ENCODE measurements at regions not wholly inside any gene's neighbourhood (a gene's known extent, or its start where the extent isn't known, plus 50 kb on each side); places are given as distances from the start of the nearest gene placed in this dataset.

DNA sequence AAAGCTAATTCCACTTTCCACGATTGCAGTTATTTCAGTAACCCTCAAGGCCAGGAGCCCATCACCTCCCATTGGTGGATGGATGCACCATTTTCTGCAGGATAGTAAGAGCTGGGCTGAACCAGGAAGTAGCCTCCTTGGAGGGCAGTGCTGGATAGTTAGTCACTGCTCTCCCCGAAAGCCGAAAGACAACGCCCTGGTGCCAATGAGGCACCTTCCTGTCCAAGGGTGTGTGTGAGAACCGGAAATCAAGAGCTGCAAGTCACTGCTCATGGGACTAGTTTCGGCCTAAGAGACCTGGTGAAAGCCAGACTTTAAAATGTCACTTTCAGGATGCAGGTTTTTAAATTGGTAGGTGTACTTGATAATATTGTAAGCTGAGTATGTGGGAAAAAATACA lies 203.8 kb upstream of the HS3ST1 start:
- TF ChIP-seq, protein P1, sequence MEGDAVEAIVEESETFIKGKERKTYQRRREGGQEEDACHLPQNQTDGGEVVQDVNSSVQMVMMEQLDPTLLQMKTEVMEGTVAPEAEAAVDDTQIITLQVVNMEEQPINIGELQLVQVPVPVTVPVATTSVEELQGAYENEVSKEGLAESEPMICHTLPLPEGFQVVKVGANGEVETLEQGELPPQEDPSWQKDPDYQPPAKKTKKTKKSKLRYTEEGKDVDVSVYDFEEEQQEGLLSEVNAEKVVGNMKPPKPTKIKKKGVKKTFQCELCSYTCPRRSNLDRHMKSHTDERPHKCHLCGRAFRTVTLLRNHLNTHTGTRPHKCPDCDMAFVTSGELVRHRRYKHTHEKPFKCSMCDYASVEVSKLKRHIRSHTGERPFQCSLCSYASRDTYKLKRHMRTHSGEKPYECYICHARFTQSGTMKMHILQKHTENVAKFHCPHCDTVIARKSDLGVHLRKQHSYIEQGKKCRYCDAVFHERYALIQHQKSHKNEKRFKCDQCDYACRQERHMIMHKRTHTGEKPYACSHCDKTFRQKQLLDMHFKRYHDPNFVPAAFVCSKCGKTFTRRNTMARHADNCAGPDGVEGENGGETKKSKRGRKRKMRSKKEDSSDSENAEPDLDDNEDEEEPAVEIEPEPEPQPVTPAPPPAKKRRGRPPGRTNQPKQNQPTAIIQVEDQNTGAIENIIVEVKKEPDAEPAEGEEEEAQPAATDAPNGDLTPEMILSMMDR (IDR thresholded peaks at IDR 0.05): no peak
- TF ChIP-seq POLR2A (IDR thresholded peaks at IDR 0.05) (no peak), EP300 (IDR thresholded peaks at IDR 0.05) (no peak), POLR2AphosphoS5 (IDR thresholded peaks at IDR 0.05) (no peak)
- no peak overlapping the region for H3K27ac ChIP-seq
- H3K9me3 ChIP-seq: no peaks in the 10 kb centered on the region
- DNase-seq (ENCODE audit: low spot score in 2 of 2): no peak
- H3K27me3 ChIP-seq: no peaks in the 10 kb centered on the region
- peaks cover 4% of the 10 kb centered on the region for H3K4me1 ChIP-seq
- 50% methylated on average over 6 of the region's 6 CpGs for WGBS
- no peak overlapping the region for H3K4me3 ChIP-seq
- H3K36me3 ChIP-seq: no peaks in the 10 kb centered on the region

DNA sequence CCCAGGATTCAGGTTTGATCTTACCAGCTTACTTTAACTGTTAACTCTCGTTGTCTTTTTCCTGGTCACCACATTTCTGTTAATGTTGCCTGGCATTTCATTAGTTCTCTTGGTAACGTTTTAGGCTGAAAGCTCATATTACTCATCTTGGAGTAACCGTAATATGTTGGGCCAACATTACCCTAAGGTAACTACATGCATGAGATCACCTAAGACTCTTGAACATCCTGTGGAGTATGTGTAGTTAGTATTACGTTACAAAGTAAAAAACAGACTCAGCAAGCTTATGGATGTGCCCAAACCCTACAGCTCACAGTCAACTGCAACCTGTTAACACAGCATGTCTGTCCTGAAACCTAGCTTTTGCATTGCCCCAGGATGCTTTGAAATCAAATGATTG lies 203.3 kb upstream of the HS3ST1 start:
- WGBS: 47% methylated on average over 4 of the region's 4 CpGs
- TF ChIP-seq, protein P1 (IDR thresholded peaks at IDR 0.05): no peak
- TF ChIP-seq EP300 (IDR thresholded peaks at IDR 0.05) (no peak), POLR2A (IDR thresholded peaks at IDR 0.05) (no peak), POLR2AphosphoS5 (IDR thresholded peaks at IDR 0.05) (no peak)

DNA sequence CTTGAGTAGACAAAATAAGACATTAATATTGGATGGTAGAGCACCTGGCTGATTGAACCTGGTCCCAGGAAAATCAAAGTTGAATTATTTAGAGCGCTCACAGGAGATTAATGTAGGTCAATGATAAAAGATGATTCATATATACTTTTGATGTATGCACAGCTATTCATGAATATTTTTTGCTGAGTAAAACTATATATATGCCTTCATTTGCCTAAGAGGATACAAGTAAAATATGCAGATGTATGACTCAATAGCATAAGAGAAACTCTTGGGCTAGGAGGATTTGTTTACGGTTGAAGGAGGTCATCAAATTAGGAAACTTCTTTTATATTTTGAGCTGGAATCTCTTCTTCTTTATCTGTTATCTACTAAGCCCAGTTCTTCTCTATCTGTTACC lies 202.7 kb upstream of the HS3ST1 start:
- no peak overlapping the region for H3K4me3 ChIP-seq
- no peak for DNase-seq (ENCODE audit: low spot score in 2 of 2)
- WGBS: 66% methylated on average over 2 of the region's 2 CpGs
- H3K4me1 ChIP-seq: peaks cover 4% of the 10 kb centered on the region
- no peaks in the 10 kb centered on the region for H3K9me3 ChIP-seq
- no peaks in the 10 kb centered on the region for H3K36me3 ChIP-seq
- H3K27me3 ChIP-seq: no peaks in the 10 kb centered on the region
- no peak overlapping the region for H3K27ac ChIP-seq
- TF ChIP-seq POLR2AphosphoS5 (IDR thresholded peaks at IDR 0.05) (no peak), POLR2A (IDR thresholded peaks at IDR 0.05) (no peak), EP300 (IDR thresholded peaks at IDR 0.05) (no peak)
- TF ChIP-seq, protein P1 (IDR thresholded peaks at IDR 0.05): no peak

More for the DNA sequence above, 203.3 kb upstream of the HS3ST1 start:
- Histone ChIP-seq H3K27ac (no peak overlapping the region), H3K9me3 (no peaks in the 10 kb centered on the region), H3K4me3 (no peak overlapping the region), H3K27me3 (no peaks in the 10 kb centered on the region), H3K36me3 (no peaks in the 10 kb centered on the region), H3K4me1 (peaks cover 4% of the 10 kb centered on the region)
- no peak for DNase-seq (ENCODE audit: low spot score in 2 of 2)

DNA sequence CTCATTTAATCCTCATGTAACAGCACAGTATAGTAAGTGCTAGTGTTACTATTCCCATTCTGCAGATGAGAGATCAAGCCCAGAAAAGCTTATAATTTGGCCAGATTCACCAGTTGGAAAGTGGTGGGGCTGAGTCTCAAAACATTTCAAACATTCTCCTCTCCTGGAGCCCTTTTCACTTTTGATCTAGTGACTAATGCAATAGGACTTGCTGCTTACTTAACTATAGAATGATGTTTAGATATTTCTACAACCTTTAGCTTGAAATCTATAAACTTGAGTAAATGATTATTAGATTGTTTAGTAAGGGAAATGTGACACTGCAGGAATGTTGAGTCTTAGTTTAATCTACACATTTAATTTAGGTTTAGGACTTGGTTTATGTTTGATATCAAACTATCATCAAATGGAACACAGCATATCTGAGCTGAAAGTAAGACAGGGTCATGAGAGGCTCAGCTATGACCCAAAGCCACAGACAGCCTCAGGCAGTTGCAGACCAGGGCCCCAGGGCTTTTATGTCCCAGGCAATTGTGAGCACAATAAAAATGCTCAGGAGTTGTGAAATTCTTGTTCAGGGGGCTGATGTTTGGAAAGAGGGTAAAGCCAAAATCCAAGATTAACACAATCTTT lies 199.5 kb upstream of the HS3ST1 start:
- no peaks in the 10 kb centered on the region for H3K27me3 ChIP-seq
- no peak for DNase-seq (ENCODE audit: low spot score in 2 of 2)
- no peak overlapping the region for H3K4me3 ChIP-seq
- no peak overlapping the region for H3K27ac ChIP-seq
- no peaks in the 10 kb centered on the region for H3K36me3 ChIP-seq
- H3K9me3 ChIP-seq: no peaks in the 10 kb centered on the region
- H3K4me1 ChIP-seq: peaks cover 3% of the 10 kb centered on the region
- TF ChIP-seq POLR2A (IDR thresholded peaks at IDR 0.05) (no peak), POLR2AphosphoS5 (IDR thresholded peaks at IDR 0.05) (no peak), EP300 (IDR thresholded peaks at IDR 0.05) (no peak)
- TF ChIP-seq, protein P1 (IDR thresholded peaks at IDR 0.05): no peak

DNA sequence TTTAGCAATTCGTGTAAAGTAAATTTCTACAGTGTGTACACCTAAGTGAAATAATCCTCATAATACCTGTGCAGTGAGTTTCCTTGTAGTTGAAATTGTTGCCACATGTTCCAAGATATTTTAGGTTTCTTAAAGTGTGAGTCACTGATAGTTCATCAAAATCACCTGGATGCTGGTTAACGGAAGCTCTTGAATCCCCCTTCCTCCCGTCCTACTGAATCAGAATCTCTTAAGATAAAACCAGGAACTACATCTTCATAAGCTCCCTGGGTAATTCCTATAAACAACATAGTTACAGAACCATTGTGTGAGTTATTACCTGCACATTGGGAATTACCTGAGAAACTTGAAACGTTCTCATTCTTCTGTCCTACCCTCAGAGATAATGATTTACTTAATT lies 197.4 kb upstream of the HS3ST1 start:
- H3K9me3 ChIP-seq: no peaks in the 10 kb centered on the region
- TF ChIP-seq EP300 (IDR thresholded peaks at IDR 0.05) (no peak), POLR2A (IDR thresholded peaks at IDR 0.05) (no peak), POLR2AphosphoS5 (IDR thresholded peaks at IDR 0.05) (no peak)
- TF ChIP-seq, protein P1 (IDR thresholded peaks at IDR 0.05): no peak
- H3K27ac ChIP-seq: no peak overlapping the region
- no peaks in the 10 kb centered on the region for H3K36me3 ChIP-seq
- peaks cover 3% of the 10 kb centered on the region for H3K4me1 ChIP-seq
- H3K4me3 ChIP-seq: no peak overlapping the region
- H3K27me3 ChIP-seq: no peaks in the 10 kb centered on the region
- WGBS: 41% methylated on average over 4 of the region's 4 CpGs
- no peak for DNase-seq (ENCODE audit: low spot score in 2 of 2)
